ENCODE measurements at regions not wholly inside any gene's neighbourhood (a gene's known extent, or its start where the extent isn't known, plus 50 kb on each side); places are given as distances from the start of the nearest gene placed in this dataset.
A peak's percentile ranks its signal among the peaks of the same experiment; 100 is the strongest.
"Not testable (repeated sequence)": the region's sequence is repeated elsewhere in the genome, so short reads cannot be mapped to it uniquely, and the experiment has no call there.

GRCh38 chr1:236343246-236343870 is 50.7 kb upstream of the EDARADD start:
- peak in 1 of 3 donors; percentile 32 for DNase-seq (ENCODE audit: low read depth in 2 of 3, low spot score in 2 of 3)

- no peak for DNase-seq (ENCODE audit: low read depth in 2 of 3, low spot score in 2 of 3)
These were observed 51.5 kb upstream of the EDARADD start for GRCh38 chr1:236342403-236343245.

GRCh38 chr1:236341298-236341697 is 52.8 kb upstream of the EDARADD start:
- DNase-seq (ENCODE audit: low read depth in 2 of 3, low spot score in 2 of 3): no peak

- no peak for DNase-seq (ENCODE audit: low read depth in 2 of 3, low spot score in 2 of 3)
These were observed 56.0 kb upstream of the EDARADD start for GRCh38 chr1:236338096-236338495.

GRCh38 chr1:236336084-236336483 is 54.3 kb upstream of the ERO1B start:
- no peak for DNase-seq (ENCODE audit: low read depth in 2 of 3, low spot score in 2 of 3)

- DNase-seq (ENCODE audit: low read depth in 2 of 3, low spot score in 2 of 3): not testable (repeated sequence)
These were observed 53.9 kb upstream of the ERO1B start for GRCh38 chr1:236335633-236336032.

GRCh38 chr1:236334893-236335545 is 53.3 kb upstream of the ERO1B start:
- DNase-seq (ENCODE audit: low read depth in 2 of 3, low spot score in 2 of 3): no peak

- DNase-seq (ENCODE audit: low read depth in 2 of 3, low spot score in 2 of 3): no peak
These were observed 50.5 kb upstream of the ERO1B start for GRCh38 chr1:236332092-236332758.

Data from hematopoietic multipotent progenitor cell (in vitro differentiated cells).